Embryonic facial prominence (tissue), 1 donor: ENCODE measurements at regions not wholly inside any gene's neighbourhood (a gene's known extent, or its start where the extent isn't known, plus 50 kb on each side); places are given as distances from the start of the nearest gene placed in this dataset.

ENCODE experiments used
- DNase-seq: peaks from one replicate; pipeline ENCODE4 v3.0.0-alpha.2; 2016; ENCODE audit errors: extremely low spot score

- DNase-seq: no peak
These were observed 216.6 kb upstream of the HS3ST5 start for GRCh38 chr6:114559419-114559818.

GRCh38 chr6:114558153-114558552 is 215.3 kb upstream of the HS3ST5 start:
- DNase-seq: no peak

- DNase-seq: no peak
These were observed 214.1 kb upstream of the HS3ST5 start for GRCh38 chr6:114556846-114557488.

- DNase-seq: no peak
These were observed 207.5 kb upstream of the HS3ST5 start for GRCh38 chr6:114550316-114550715.

- no peak for DNase-seq
These were observed 200.9 kb upstream of the HS3ST5 start for GRCh38 chr6:114543696-114544095.

- no peak for DNase-seq
These were observed 199.0 kb upstream of the HS3ST5 start for GRCh38 chr6:114541794-114542193.

- DNase-seq: no peak
These were observed 195.2 kb upstream of the HS3ST5 start for GRCh38 chr6:114537977-114538376.

- DNase-seq: no peak
These were observed 192.0 kb upstream of the HS3ST5 start for GRCh38 chr6:114534813-114535212.

GRCh38 chr6:114524081-114524480 is 181.3 kb upstream of the HS3ST5 start:
- DNase-seq: no peak

- DNase-seq: no peak
These were observed 180.7 kb upstream of the HS3ST5 start for GRCh38 chr6:114523508-114523907.

GRCh38 chr6:114521926-114522325 is 179.1 kb upstream of the HS3ST5 start:
- DNase-seq: no peak

- no peak for DNase-seq
These were observed 178.2 kb upstream of the HS3ST5 start for GRCh38 chr6:114520976-114521375.

- DNase-seq: no peak
These were observed 171.3 kb upstream of the HS3ST5 start for GRCh38 chr6:114514170-114514569.

GRCh38 chr6:114471450-114471849 is 128.6 kb upstream of the HS3ST5 start:
- no peak for DNase-seq

GRCh38 chr6:114467931-114468330 is 125.1 kb upstream of the HS3ST5 start:
- no peak for DNase-seq

GRCh38 chr6:114465511-114465910 is 122.7 kb upstream of the HS3ST5 start:
- DNase-seq: no peak

GRCh38 chr6:114453737-114454276 is 111.0 kb upstream of the HS3ST5 start:
- DNase-seq: no peak

- no peak for DNase-seq
These were observed 110.1 kb upstream of the HS3ST5 start for GRCh38 chr6:114452785-114453401.

GRCh38 chr6:114450631-114451030 is 107.8 kb upstream of the HS3ST5 start:
- no peak for DNase-seq

GRCh38 chr6:114449659-114450058 is 106.8 kb upstream of the HS3ST5 start:
- no peak for DNase-seq

- DNase-seq: no peak
These were observed 103.5 kb upstream of the HS3ST5 start for GRCh38 chr6:114446342-114446741.

- DNase-seq: no peak
These were observed 103.0 kb upstream of the HS3ST5 start for GRCh38 chr6:114445846-114446245.

- DNase-seq: no peak
These were observed 96.6 kb upstream of the HS3ST5 start for GRCh38 chr6:114439411-114439810.

- DNase-seq: no peak
These were observed 94.4 kb upstream of the HS3ST5 start for GRCh38 chr6:114437235-114437634.
